GM12872 (cell line): ENCODE measurements at regions not wholly inside any gene's neighbourhood (a gene's known extent, or its start where the extent isn't known, plus 50 kb on each side); places are given as distances from the start of the nearest gene placed in this dataset.

Source experiments
- CTCF ChIP-seq: IDR thresholded peaks from 3 replicates; pipeline ENCODE4 v1.5.1; 2011; ENCODE audit warnings: low read depth, mild to moderate bottlenecking, low read length, moderate library complexity; ENCODE audit not compliant: insufficient read depth

GRCh38 chr6:129766959-129767728, 57.2 kb upstream of the ARHGAP18 start:
- no peak for TF ChIP-seq CTCF

GRCh38 chr6:129764761-129765407, 54.9 kb upstream of the ARHGAP18 start:
- no peak for TF ChIP-seq CTCF

- no peak for TF ChIP-seq CTCF
These were observed 50.0 kb upstream of the ARHGAP18 start for GRCh38 chr6:129759796-129760605.
